D721Med (cell line): ENCODE measurements at regions not wholly inside any gene's neighbourhood (a gene's known extent, or its start where the extent isn't known, plus 50 kb on each side); places are given as distances from the start of the nearest gene placed in this dataset.

Experiments used
- DNase-seq: peaks from one replicate; pipeline ENCODE4 v3.0.0; 2011; ENCODE audit warnings: low spot score; ENCODE audit not compliant: insufficient read length
- FAIRE-seq: peaks from 2 replicates; lab custom pipeline; 2011; peaks lifted over from hg19 to GRCh38; lab: Jason Lieb, UNC
- TF ChIP-seq, protein P1 (sequence below): IDR thresholded peaks from 2 replicates; pipeline ENCODE4 v1.5.1; 2012; ENCODE audit warnings: mild to moderate bottlenecking, control low read depth; ENCODE audit not compliant: insufficient read depth; ENCODE audit errors: missing control alignments

DNA sequence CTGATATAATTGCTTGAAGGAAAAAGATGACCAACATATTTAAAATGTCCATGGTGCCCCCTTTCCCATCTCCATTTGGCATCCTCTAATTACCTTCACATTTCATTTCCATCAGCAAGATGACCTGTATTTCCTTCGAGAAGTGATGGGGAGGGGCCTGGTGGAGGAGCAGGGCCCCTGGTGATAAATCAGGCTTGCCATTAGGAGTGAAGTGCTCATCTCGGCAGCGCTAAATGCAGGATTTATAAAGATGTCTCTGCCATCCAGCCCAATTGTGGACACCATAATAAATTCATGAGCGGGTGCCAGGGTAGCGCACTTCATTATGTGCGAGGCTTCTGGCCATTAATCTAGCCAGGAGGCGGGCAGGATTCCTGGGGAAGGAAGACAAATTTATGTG is 101.5 kb upstream of the IRX6 start:
- TF ChIP-seq, protein P1, sequence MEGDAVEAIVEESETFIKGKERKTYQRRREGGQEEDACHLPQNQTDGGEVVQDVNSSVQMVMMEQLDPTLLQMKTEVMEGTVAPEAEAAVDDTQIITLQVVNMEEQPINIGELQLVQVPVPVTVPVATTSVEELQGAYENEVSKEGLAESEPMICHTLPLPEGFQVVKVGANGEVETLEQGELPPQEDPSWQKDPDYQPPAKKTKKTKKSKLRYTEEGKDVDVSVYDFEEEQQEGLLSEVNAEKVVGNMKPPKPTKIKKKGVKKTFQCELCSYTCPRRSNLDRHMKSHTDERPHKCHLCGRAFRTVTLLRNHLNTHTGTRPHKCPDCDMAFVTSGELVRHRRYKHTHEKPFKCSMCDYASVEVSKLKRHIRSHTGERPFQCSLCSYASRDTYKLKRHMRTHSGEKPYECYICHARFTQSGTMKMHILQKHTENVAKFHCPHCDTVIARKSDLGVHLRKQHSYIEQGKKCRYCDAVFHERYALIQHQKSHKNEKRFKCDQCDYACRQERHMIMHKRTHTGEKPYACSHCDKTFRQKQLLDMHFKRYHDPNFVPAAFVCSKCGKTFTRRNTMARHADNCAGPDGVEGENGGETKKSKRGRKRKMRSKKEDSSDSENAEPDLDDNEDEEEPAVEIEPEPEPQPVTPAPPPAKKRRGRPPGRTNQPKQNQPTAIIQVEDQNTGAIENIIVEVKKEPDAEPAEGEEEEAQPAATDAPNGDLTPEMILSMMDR, result no peak
- no peak for DNase-seq
- no peak for FAIRE-seq

- TF ChIP-seq, protein P1, result no peak
- DNase-seq (no peak), FAIRE-seq (no peak)
Measured at GRCh38 chr16:55225972-55226542, 97.9 kb upstream of the IRX6 start.

DNA sequence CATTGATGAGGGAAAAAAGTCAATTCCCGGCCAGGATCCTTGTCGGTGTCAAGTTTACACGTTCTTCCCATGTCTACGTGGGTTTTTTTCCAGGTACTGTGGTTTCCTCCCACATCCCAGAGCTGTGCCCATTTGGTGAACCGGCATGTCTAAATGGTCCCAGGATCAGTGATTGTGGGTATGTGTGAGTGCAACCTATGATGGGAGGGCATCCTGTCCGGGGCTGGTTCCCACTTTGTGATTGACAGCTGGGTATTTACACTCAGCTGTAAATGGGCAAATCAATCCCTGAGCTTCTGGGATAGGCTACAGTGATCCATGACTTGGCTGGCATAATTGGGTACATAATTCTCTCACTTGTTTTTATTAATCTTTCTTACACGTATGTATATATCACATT is 91.2 kb upstream of the IRX6 start:
- TF ChIP-seq, protein P1, result no peak
- no peak for FAIRE-seq
- no peak for DNase-seq

DNA sequence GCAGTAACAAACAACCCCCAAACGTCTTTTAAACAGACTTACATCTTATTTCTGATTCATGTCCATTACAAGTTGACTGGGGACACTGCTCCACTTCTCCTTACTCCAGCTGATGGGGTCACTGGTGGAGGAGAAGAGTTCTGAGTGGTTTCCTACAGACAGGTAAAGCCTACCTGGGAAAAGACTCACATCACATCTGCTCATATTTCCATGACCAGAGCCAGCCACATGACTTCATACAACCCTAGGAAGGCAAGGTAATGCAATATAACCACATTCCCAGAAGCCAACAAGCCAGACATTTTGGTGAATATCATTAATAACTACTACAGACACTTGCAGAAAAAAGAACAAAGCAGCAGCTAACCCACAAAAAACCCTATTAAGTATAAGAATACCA is 90.5 kb upstream of the IRX6 start:
- TF ChIP-seq, protein P1, result no peak
- DNase-seq (no peak), FAIRE-seq (no peak)

DNA sequence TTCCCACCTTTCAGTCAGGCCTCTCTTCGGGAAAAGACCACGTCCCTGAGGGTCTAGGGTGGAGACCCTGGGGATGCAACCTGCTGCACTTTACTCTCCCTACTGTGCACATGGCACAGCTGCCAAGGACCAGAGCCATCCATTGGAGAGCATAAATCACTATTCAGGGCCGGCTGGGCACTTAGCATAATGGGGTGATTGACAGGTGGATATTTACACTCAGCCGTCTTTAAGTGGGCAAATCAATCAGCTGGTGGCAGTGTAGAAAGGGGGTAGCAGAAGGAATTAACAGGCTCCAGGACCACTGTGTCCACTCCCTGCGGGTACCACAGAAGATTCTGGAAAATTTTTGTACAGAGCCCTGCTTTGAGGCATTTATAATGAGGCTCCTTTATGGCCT is 87.3 kb upstream of the IRX6 start:
- TF ChIP-seq, protein P1, result no peak
- FAIRE-seq (no peak), DNase-seq (no peak)

DNA sequence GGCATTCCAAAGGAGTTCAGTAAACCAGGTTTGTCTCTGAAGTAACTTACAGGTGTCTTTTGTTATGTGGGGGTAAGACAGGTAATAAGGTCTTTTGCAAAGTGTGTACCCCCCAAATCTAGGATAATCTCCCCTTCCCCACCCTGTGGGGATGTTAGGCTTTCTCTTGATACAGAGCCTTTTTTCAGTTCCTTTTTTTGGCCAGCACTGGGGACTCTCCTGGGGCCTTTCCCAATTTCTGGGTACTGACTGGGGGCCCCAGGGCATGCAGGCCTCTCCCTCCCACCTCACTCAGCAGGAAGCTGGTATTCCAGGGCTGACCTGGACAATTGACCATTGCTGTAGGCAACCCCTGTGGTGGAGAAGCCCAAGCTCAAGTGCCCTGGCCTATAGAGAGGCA is 84.3 kb upstream of the IRX6 start:
- TF ChIP-seq, protein P1, result no peak
- FAIRE-seq (no peak), DNase-seq (no peak)

DNA sequence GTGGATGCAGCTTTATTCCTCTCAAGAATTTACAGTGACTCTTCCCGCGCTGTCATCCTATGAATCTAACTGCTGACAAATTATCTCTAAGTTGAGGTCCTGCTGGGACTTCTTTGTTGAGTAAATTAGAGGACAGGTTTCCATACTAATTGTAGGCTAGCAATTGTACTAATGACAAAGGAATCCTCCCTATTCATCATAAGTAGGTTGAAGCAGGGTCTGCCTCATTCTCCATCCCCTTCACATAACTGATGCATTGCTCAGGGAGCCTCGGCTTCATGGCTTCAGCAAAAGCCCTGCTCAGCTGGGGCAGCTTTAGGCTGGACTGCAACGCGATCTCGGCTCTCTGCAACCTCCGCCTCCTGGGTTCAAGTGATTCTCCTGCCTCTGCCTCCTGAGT is 83.1 kb upstream of the IRX6 start:
- TF ChIP-seq, protein P1, result no peak

More for the DNA sequence above, 83.1 kb upstream of the IRX6 start:
- no peak for DNase-seq
- no peak for FAIRE-seq
